HepG2 (cell line): ENCODE measurements at regions not wholly inside any gene's neighbourhood (a gene's known extent, or its start where the extent isn't known, plus 50 kb on each side); places are given as distances from the start of the nearest gene placed in this dataset.

Experiments
- ATAC-seq: fragments of 200-7000 bp; cut with Tn5 transposase; 3 replicates; pipeline ENCODE4 v1.9.1; 2020; ENCODE audit warnings: mild to moderate bottlenecking, moderate library complexity
- BruUV-seq: library from RNA; stranded (reverse); fragments of 400-500 nt; replicated peaks from 2 replicates; lab custom pipeline; 2021; lab: Mats Ljungman, UMichigan
- CTCF ChIA-PET: fragments of 300-600 bp; formaldehyde crosslinking; extraction: SDS; loops from one replicate; lab custom pipeline; 2021; ENCODE audit warnings: low total read pairs, inconsistent platforms, low intra/inter-chr PET ratio; lab: Yijun Ruan, JAX
- POLR2A ChIA-PET: fragments of 350-600 bp; sonication (Branson Sonifier 250); formaldehyde crosslinking; loops from one replicate; lab custom pipeline; 2020; ENCODE audit warnings: antibody characterized with exemption, inconsistent platforms; lab: Yijun Ruan, JAX
- DNase-seq: peaks from one replicate; pipeline ENCODE4 v3.0.0-alpha.2; 2015; ENCODE audit warnings: low spot score
- FAIRE-seq: peaks from 3 replicates; lab custom pipeline; 2011; peaks lifted over from hg19 to GRCh38; lab: Jason Lieb, UNC
- H2AFZ ChIP-seq: one replicate; pipeline ENCODE4 v1.6.1; 2011; ENCODE audit warnings: low read length, inconsistent platforms
- H3K27ac ChIP-seq: fragments of 300-600 bp; 3 replicates; pipeline ENCODE4 v1.8.0; 2011; ENCODE audit warnings: mixed run types, mild to moderate bottlenecking, mixed read lengths, low read length, inconsistent platforms; ENCODE audit not compliant: insufficient read depth; ENCODE audit errors: extremely low read length
- H3K27me3 ChIP-seq, 2 experiments: fragments of 200-600 bp in 1 of 2; 2 replicates in 1 of 2; 3 replicates in 1 of 2; pipeline versions ENCODE4 v1.6.0 to v1.8.0; 2011; ENCODE audit warnings: low read length in 2 of 2, mild to moderate bottlenecking in 2 of 2, moderate library complexity in 2 of 2, inconsistent platforms in 1 of 2; ENCODE audit not compliant: insufficient read depth in 2 of 2, control insufficient read depth in 1 of 2
- H3K36me3 ChIP-seq, 2 experiments: fragments of 200-600 bp in 1 of 2; replicated peaks in 1 of 2; 2 replicates in 1 of 2; 3 replicates in 1 of 2; pipeline versions ENCODE4 v1.5.1 to v1.8.0; 2011; ENCODE audit warnings: low read length in 2 of 2, inconsistent platforms in 1 of 2; ENCODE audit not compliant: insufficient read depth in 2 of 2, control insufficient read depth in 1 of 2
- H3K4me1 ChIP-seq: 2 replicates; pipeline ENCODE4 v1.5.1; 2012; ENCODE audit warnings: low read length, inconsistent platforms; ENCODE audit not compliant: insufficient read depth
- H3K4me2 ChIP-seq: 2 replicates; pipeline ENCODE4 v1.6.0; 2011; ENCODE audit warnings: low read depth, low read length, inconsistent platforms
- H3K4me3 ChIP-seq, 3 experiments: fragments of 200-600 bp in 1 of 3; sonication (generic), shearing (Covaris generic) in 1 of 3; replicated peaks in 1 of 3; 2 replicates each; pipeline ENCODE4 v1.5.1; 2011 to 2016; ENCODE audit warnings: low read length in 3 of 3, inconsistent platforms in 2 of 3, low read depth in 2 of 3, mild to moderate bottlenecking in 2 of 3, control low read depth in 1 of 3, mixed read lengths in 1 of 3; ENCODE audit not compliant: insufficient read depth in 1 of 3
- H3K79me2 ChIP-seq: one replicate; pipeline ENCODE4 v1.6.1; 2011; ENCODE audit warnings: low read length, inconsistent platforms; ENCODE audit not compliant: insufficient read depth
- H3K9ac ChIP-seq: 2 replicates; pipeline ENCODE4 v1.6.0; 2011; ENCODE audit warnings: mild to moderate bottlenecking, low read depth, low read length, inconsistent platforms; ENCODE audit not compliant: insufficient read depth
- H3K9me3 ChIP-seq: 2 replicates; pipeline ENCODE4 v1.5.1; 2012; ENCODE audit warnings: mild to moderate bottlenecking, low read length
- H4K20me1 ChIP-seq: 2 replicates; pipeline ENCODE4 v1.6.0; 2011; ENCODE audit warnings: inconsistent platforms, mild to moderate bottlenecking, low read length, moderate library complexity; ENCODE audit not compliant: insufficient read depth
- AGO2 ChIP-seq: fragments of 200-400 bp; formaldehyde crosslinking; optimal IDR thresholded peaks from 2 replicates; pipeline ENCODE3; 2017; ENCODE audit warnings: mild to moderate bottlenecking, low read depth, low read length, moderate library complexity
- FOXP1 ChIP-seq, 2 experiments: fragments of 450-650 bp in 1 of 2; IDR thresholded peaks; 2 replicates each; pipeline ENCODE4 v1.6.1; 2017 to 2018; ENCODE audit warnings: antibody characterized with exemption in 1 of 2
- FOXP4 ChIP-seq: sonication (generic); formaldehyde crosslinking; IDR thresholded peaks from 2 replicates; pipeline ENCODE4 v1.4.0; 2020; ENCODE audit warnings: missing genetic modification reagents
- HNF1A ChIP-seq, 2 experiments: sonication (generic) in 1 of 2; formaldehyde crosslinking in 1 of 2; IDR thresholded peaks; 2 replicates each; pipeline versions ENCODE4 v1.4.0 to v1.6.1; 2016 to 2020; ENCODE audit warnings: borderline replicate concordance in 1 of 2, low read depth in 1 of 2, mild to moderate bottlenecking in 1 of 2, missing genetic modification reagents in 1 of 2
- ONECUT2 ChIP-seq: sonication (generic); formaldehyde crosslinking; IDR thresholded peaks from 2 replicates; pipeline ENCODE4 v1.4.0; 2020; ENCODE audit warnings: missing genetic modification reagents
- POLR2A ChIP-seq, 2 experiments: IDR thresholded peaks; 2 replicates each; pipeline ENCODE4 v1.6.1; 2011; ENCODE audit warnings: low read depth in 2 of 2, low read length in 2 of 2, mild to moderate bottlenecking in 1 of 2, moderate library complexity in 1 of 2; ENCODE audit not compliant: insufficient read depth in 1 of 2
- SOX6 ChIP-seq, 2 experiments: fragments of 450-650 bp in 1 of 2; sonication (generic) in 1 of 2; formaldehyde crosslinking in 1 of 2; IDR thresholded peaks; 2 replicates each; pipeline versions ENCODE4 v1.4.0 to v1.6.1; 2017 to 2020; ENCODE audit warnings: antibody characterized with exemption in 1 of 2, mild to moderate bottlenecking in 1 of 2, missing genetic modification reagents in 1 of 2
- TIGD3 ChIP-seq: sonication (generic); formaldehyde crosslinking; IDR thresholded peaks from 2 replicates; pipeline ENCODE4 v1.5.1; 2020; ENCODE audit warnings: mild to moderate bottlenecking, missing genetic modification reagents, borderline replicate concordance
- UBTF ChIP-seq: sonication (generic); formaldehyde crosslinking; IDR thresholded peaks from 2 replicates; pipeline ENCODE4 v1.4.0; 2020; ENCODE audit warnings: mild to moderate bottlenecking, missing genetic modification reagents
- ZNF563 ChIP-seq: sonication (generic); formaldehyde crosslinking; IDR thresholded peaks from 2 replicates; pipeline ENCODE4 v1.8.0; 2022; ENCODE audit warnings: mild to moderate bottlenecking, moderate library complexity, missing genetic modification reagents
- ZNF713 ChIP-seq: sonication (generic); formaldehyde crosslinking; IDR thresholded peaks from 2 replicates; pipeline ENCODE4 v1.4.0; 2020; ENCODE audit warnings: mild to moderate bottlenecking, missing genetic modification reagents
- WGBS: methylation state at CpG from one replicate; pipeline ENCODE4 v1.1.6; 2017; ENCODE audit warnings: low lambda C conversion rate; 5-methylcytosine and 5-hydroxymethylcytosine counted together
- in situ Hi-C: cut with HindIII; loops from 2 replicates; pipeline ENCODE4 v1.10.0; 2017; ENCODE audit warnings: low pct_unique_long_range_greater_than_20kb; ENCODE audit not compliant: extremely low pct_ligation_motif_present
- intact Hi-C: fragments of 100-400 bp; cut with micrococcal nuclease; formaldehyde crosslinking; loops from one replicate; pipeline ENCODE4 v1.10.0; 2022; ENCODE audit not compliant: unreplicated experiment

- ChIA-PET POLR2A (no interaction called here), CTCF (no interaction called here)
- FAIRE-seq (no peak), ATAC-seq (peak; percentile 53; the same call in 2 of the 3 replicates), DNase-seq (peak; percentile 2)
- in situ Hi-C loops, result no loop called here
- 29% methylated on average over 4 of the region's 4 CpGs for WGBS
- no peak overlapping the region for H3K4me2 ChIP-seq
- H3K4me1 ChIP-seq, result no peaks in the 10 kb centered on the region
- H3K27ac ChIP-seq, result no peak overlapping the region
- H3K27me3 ChIP-seq, result no peaks in the 10 kb centered on the region
- H2AFZ ChIP-seq, result no peak overlapping the region
- H3K4me3 ChIP-seq, result no peak overlapping the region
- no peak overlapping the region for H3K9ac ChIP-seq
- intact Hi-C loops, result no loop called here
- no peaks in the 10 kb centered on the region for H3K36me3 ChIP-seq
- no TSS peak for BruUV-seq
- H3K9me3 ChIP-seq, result no peaks in the 10 kb centered on the region
- H3K79me2 ChIP-seq, result no peaks in the 10 kb centered on the region
- TF ChIP-seq ZNF713 (CRISPR knock-in tag) (no peak), ONECUT2 (CRISPR knock-in tag) (no peak), AGO2 (no peak), SOX6 (IDR thresholded peaks at IDR 0.05) (no peak), SOX6 (CRISPR knock-in tag; IDR thresholded peaks at IDR 0.05) (0 out of 2 replicates have a peak, but pooled peaks have one; percentile 19), UBTF (CRISPR knock-in tag) (no peak), TIGD3 (CRISPR knock-in tag) (no peak), FOXP1 (IDR thresholded peaks at IDR 0.05) (no peak), FOXP1 (CRISPR knock-in tag; IDR thresholded peaks at IDR 0.05) (peak; percentile 32; the same call in 1 of the 2 replicates), FOXP4 (CRISPR knock-in tag) (0 out of 2 replicates have a peak, but pooled peaks have one; percentile 23), ZNF563 (CRISPR knock-in tag) (no peak), POLR2A (IDR thresholded peaks at IDR 0.05; ENCODE audit: insufficient read depth in 1 of 2, low read depth in 2 of 2, low read length in 2 of 2) (no peak), HNF1A (IDR thresholded peaks at IDR 0.05; ENCODE audit: low read depth) (no peak), HNF1A (CRISPR knock-in tag; IDR thresholded peaks at IDR 0.05; ENCODE audit: borderline replicate concordance) (no peak)
- TF ChIP-seq, all 625 proteins: peak for 3
- no peaks in the 10 kb centered on the region for H4K20me1 ChIP-seq
Measured at GRCh38 chr2:147092266-147092665, 752.6 kb upstream of the ACVR2A start.
